ENCODE measurements at regions not wholly inside any gene's neighbourhood (a gene's known extent, or its start where the extent isn't known, plus 50 kb on each side); places are given as distances from the start of the nearest gene placed in this dataset.

DNA sequence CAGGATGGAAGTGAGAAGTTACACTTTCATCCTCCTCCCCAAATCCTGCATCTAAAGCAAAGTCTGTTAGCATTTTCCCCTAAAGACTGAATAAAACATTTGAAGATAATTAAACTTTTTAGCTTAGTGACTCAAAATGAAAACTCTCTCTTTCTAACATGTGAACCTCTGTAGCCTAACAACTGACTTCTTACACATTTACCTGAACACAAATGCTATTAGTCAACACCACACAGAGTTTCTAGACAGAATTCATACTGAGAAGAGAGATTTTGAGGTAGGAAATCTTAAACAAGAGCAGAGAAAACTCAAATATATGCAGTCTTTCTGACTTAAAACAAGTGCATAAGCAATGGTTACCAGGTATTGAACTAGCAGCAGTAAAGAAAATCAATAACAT is 149.9 kb upstream of the SMLR1 start:
- TF ChIP-seq, protein P1, sequence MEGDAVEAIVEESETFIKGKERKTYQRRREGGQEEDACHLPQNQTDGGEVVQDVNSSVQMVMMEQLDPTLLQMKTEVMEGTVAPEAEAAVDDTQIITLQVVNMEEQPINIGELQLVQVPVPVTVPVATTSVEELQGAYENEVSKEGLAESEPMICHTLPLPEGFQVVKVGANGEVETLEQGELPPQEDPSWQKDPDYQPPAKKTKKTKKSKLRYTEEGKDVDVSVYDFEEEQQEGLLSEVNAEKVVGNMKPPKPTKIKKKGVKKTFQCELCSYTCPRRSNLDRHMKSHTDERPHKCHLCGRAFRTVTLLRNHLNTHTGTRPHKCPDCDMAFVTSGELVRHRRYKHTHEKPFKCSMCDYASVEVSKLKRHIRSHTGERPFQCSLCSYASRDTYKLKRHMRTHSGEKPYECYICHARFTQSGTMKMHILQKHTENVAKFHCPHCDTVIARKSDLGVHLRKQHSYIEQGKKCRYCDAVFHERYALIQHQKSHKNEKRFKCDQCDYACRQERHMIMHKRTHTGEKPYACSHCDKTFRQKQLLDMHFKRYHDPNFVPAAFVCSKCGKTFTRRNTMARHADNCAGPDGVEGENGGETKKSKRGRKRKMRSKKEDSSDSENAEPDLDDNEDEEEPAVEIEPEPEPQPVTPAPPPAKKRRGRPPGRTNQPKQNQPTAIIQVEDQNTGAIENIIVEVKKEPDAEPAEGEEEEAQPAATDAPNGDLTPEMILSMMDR (IDR thresholded peaks at IDR 0.05; ENCODE audit: poor library complexity, severe bottlenecking) = no peak
- TF ChIP-seq POLR2AphosphoS5 (IDR thresholded peaks at IDR 0.05) (no peak), EP300 (conservative IDR thresholded peaks at IDR 0.05; ENCODE audit: poor library complexity, severe bottlenecking) (no peak), EZH2 (IDR thresholded peaks at IDR 0.05; ENCODE audit: borderline replicate concordance, insufficient read depth, low read length, poor library complexity, severe bottlenecking) (no peak)

Measured in neural cell (in vitro differentiated cells).